H9 (cell line): ENCODE measurements at regions not wholly inside any gene's neighbourhood (a gene's known extent, or its start where the extent isn't known, plus 50 kb on each side); places are given as distances from the start of the nearest gene placed in this dataset.

Experiments used
- DNase-seq: peaks from one replicate; pipeline ENCODE4 v3.0.0-alpha.2; 2017
- H2AFZ ChIP-seq: one replicate; pipeline ENCODE4 v1.6.1; 2013; ENCODE audit warnings: mild to moderate bottlenecking, low read length, control low read depth, moderate library complexity
- H2AK5ac ChIP-seq: 2 replicates; pipeline ENCODE4 v1.6.1; 2013; ENCODE audit warnings: low read length, control low read depth, mixed read lengths; ENCODE audit not compliant: insufficient read length
- H2BK120ac ChIP-seq: one replicate; pipeline ENCODE4 v1.6.1; 2013; ENCODE audit warnings: low read depth, mild to moderate bottlenecking, low read length, control low read depth, inconsistent platforms; ENCODE audit not compliant: poor library complexity, severe bottlenecking
- H2BK12ac ChIP-seq: 2 replicates; pipeline ENCODE4 v1.6.1; 2013; ENCODE audit warnings: low read length, control low read depth, mixed read lengths, low read depth; ENCODE audit not compliant: insufficient read length
- H2BK15ac ChIP-seq: 2 replicates; pipeline ENCODE4 v1.6.1; 2013; ENCODE audit warnings: low read depth, low read length, control low read depth
- H2BK20ac ChIP-seq: one replicate; pipeline ENCODE4 v1.6.1; 2013; ENCODE audit warnings: low read depth, mild to moderate bottlenecking, low read length, control low read depth, inconsistent platforms; ENCODE audit not compliant: poor library complexity, severe bottlenecking
- H2BK5ac ChIP-seq: 2 replicates; pipeline ENCODE4 v1.6.1; 2013; ENCODE audit warnings: low read length, control low read depth, mixed read lengths; ENCODE audit not compliant: insufficient read length
- H3K14ac ChIP-seq: 2 replicates; pipeline ENCODE4 v1.6.1; 2013; ENCODE audit warnings: low read length, control low read depth; ENCODE audit not compliant: insufficient read depth
- H3K18ac ChIP-seq: 2 replicates; pipeline ENCODE4 v1.6.1; 2013; ENCODE audit warnings: low read depth, mild to moderate bottlenecking, mixed read lengths, low read length, control low read depth; ENCODE audit not compliant: insufficient read length
- H3K23ac ChIP-seq: 2 replicates; pipeline ENCODE4 v1.6.1; 2013; ENCODE audit warnings: low read length, control low read depth, mixed read lengths, low read depth; ENCODE audit not compliant: insufficient read length
- H3K23me2 ChIP-seq: 2 replicates; pipeline ENCODE4 v1.6.1; 2013; ENCODE audit warnings: low read depth, mild to moderate bottlenecking, mixed read lengths, low read length, control low read depth; ENCODE audit not compliant: insufficient read length, poor library complexity, severe bottlenecking
- H3K27ac ChIP-seq: 2 replicates; pipeline ENCODE4 v1.5.1; 2013; ENCODE audit warnings: low read length, control low read depth, mixed read lengths, low read depth; ENCODE audit not compliant: insufficient read length
- H3K27me3 ChIP-seq: 2 replicates; pipeline ENCODE4 v1.6.1; 2013; ENCODE audit warnings: low read length, control low read depth, inconsistent platforms; ENCODE audit not compliant: insufficient read depth
- H3K4ac ChIP-seq: 2 replicates; pipeline ENCODE4 v1.6.1; 2013; ENCODE audit warnings: low read depth, mild to moderate bottlenecking, control low read depth, inconsistent platforms, low read length, moderate library complexity
- H3K4me1 ChIP-seq: 2 replicates; pipeline ENCODE4 v1.6.1; 2013; ENCODE audit warnings: low read length, control low read depth, inconsistent platforms; ENCODE audit not compliant: insufficient read depth
- H3K4me2 ChIP-seq: 2 replicates; pipeline ENCODE4 v1.6.1; 2013; ENCODE audit warnings: low read length, control low read depth, mixed read lengths; ENCODE audit not compliant: insufficient read length, insufficient read depth
- H3K56ac ChIP-seq: 2 replicates; pipeline ENCODE4 v1.6.1; 2013; ENCODE audit warnings: low read depth, mild to moderate bottlenecking, mixed read lengths, low read length, control low read depth; ENCODE audit not compliant: insufficient read length
- H3K79me1 ChIP-seq: 2 replicates; pipeline ENCODE4 v1.6.1; 2013; ENCODE audit warnings: low read depth, mild to moderate bottlenecking, moderate library complexity, low read length, control low read depth, inconsistent platforms; ENCODE audit not compliant: insufficient read depth, poor library complexity, severe bottlenecking
- H3K79me2 ChIP-seq: 2 replicates; pipeline ENCODE4 v1.6.1; 2013; ENCODE audit warnings: low read length, control low read depth, inconsistent platforms; ENCODE audit not compliant: insufficient read depth
- H3K9ac ChIP-seq: 2 replicates; pipeline ENCODE4 v1.6.1; 2013; ENCODE audit warnings: low read length, control low read depth, mixed read lengths; ENCODE audit not compliant: insufficient read length; ENCODE audit errors: extremely low read depth
- H3K9me3 ChIP-seq: one replicate; pipeline ENCODE4 v1.6.1; 2013; ENCODE audit warnings: low read depth, low read length, inconsistent platforms; ENCODE audit not compliant: control insufficient read depth
- H3T11ph ChIP-seq: one replicate; pipeline ENCODE4 v1.6.1; 2013; ENCODE audit warnings: mild to moderate bottlenecking, low read length, control low read depth, inconsistent platforms
- H4K20me1 ChIP-seq: one replicate; pipeline ENCODE4 v1.6.1; 2013; ENCODE audit not compliant: control insufficient read depth, insufficient read length, insufficient read depth
- H4K5ac ChIP-seq: 2 replicates; pipeline ENCODE4 v1.6.1; 2013; ENCODE audit warnings: low read depth, mild to moderate bottlenecking, mixed read lengths, low read length, control low read depth; ENCODE audit not compliant: insufficient read length
- H4K8ac ChIP-seq: replicated peaks from 2 replicates; pipeline ENCODE4 v1.6.1; 2013; ENCODE audit warnings: low read length, control low read depth, mixed read lengths, low read depth; ENCODE audit not compliant: insufficient read length
- H4K91ac ChIP-seq: 2 replicates; pipeline ENCODE4 v1.6.1; 2013; ENCODE audit warnings: low read depth, mild to moderate bottlenecking, moderate library complexity, mixed read lengths, low read length, control low read depth; ENCODE audit not compliant: insufficient read length
- H3K27ac Mint-ChIP-seq, 3 experiments: 2 replicates in 2 of 3; 3 replicates in 1 of 3; pipeline ENCODE4 v1.8.0; 2020 to 2021; ENCODE audit warnings: mixed read lengths in 3 of 3, mild to moderate bottlenecking in 1 of 3, moderate library complexity in 1 of 3
- H3K27me3 Mint-ChIP-seq: 2 replicates; pipeline ENCODE4 v1.8.0; 2021; ENCODE audit warnings: low read depth, mild to moderate bottlenecking, moderate library complexity, mixed read lengths
- H3K36me3 Mint-ChIP-seq, 3 experiments: 2 replicates in 2 of 3; 3 replicates in 1 of 3; pipeline ENCODE4 v1.8.0; 2020 to 2021; ENCODE audit warnings: low read depth in 3 of 3, mixed read lengths in 3 of 3; ENCODE audit not compliant: insufficient read depth in 1 of 3
- H3K4me1 Mint-ChIP-seq, 2 experiments: 2 replicates each; pipeline ENCODE4 v1.8.0; 2020; ENCODE audit warnings: mixed read lengths in 2 of 2
- H3K4me3 Mint-ChIP-seq, 2 experiments: 2 replicates in 1 of 2; 3 replicates in 1 of 2; pipeline ENCODE4 v1.8.0; 2020 to 2021; ENCODE audit warnings: mild to moderate bottlenecking in 2 of 2, mixed read lengths in 2 of 2, moderate library complexity in 1 of 2
- H3K9me3 Mint-ChIP-seq, 2 experiments: 2 replicates in 1 of 2; 3 replicates in 1 of 2; pipeline ENCODE4 v1.8.0; 2020; ENCODE audit warnings: mild to moderate bottlenecking in 2 of 2, mixed read lengths in 2 of 2, moderate library complexity in 1 of 2
- CTCF ChIP-seq: fragments of 200-600 bp; sonication (generic); conservative IDR thresholded peaks from 3 replicates; pipeline ENCODE4 v1.8.0; 2021; ENCODE audit warnings: antibody characterized with exemption, mild to moderate bottlenecking
- WGBS: extraction: QIAGEN DNeasy Blood & Tissue Kit; methylation state at CpG from one replicate; pipeline ENCODE4 v1.1.7; 2013; ENCODE audit warnings: missing lambda C conversion rate, low lambda C conversion rate, mixed read lengths; ENCODE audit not compliant: insufficient read length; ENCODE audit errors: extremely low coverage; 5-methylcytosine and 5-hydroxymethylcytosine counted together

GRCh38 chr20:24756292-24757025, 192.6 kb upstream of the CST7 start:
- Histone ChIP-seq H3T11ph (no peak overlapping the region), H3K23me2 (no peaks in the 10 kb centered on the region), H4K8ac (no peak overlapping the region), H2AFZ (no peak overlapping the region), H2BK20ac (no peak overlapping the region), H3K18ac (no peak overlapping the region), H3K56ac (no peak overlapping the region), H4K5ac (no peak overlapping the region), H3K79me1 (no peaks in the 10 kb centered on the region), H3K4me2 (no peak overlapping the region), H3K9me3 (no peaks in the 10 kb centered on the region), H2BK120ac (no peak overlapping the region), H4K91ac (no peak overlapping the region), H2BK15ac (no peak overlapping the region), H2BK5ac (no peak overlapping the region), H3K27ac (no peak overlapping the region), H3K4ac (no peak overlapping the region), H3K9ac (no peak overlapping the region), H3K79me2 (no peaks in the 10 kb centered on the region), H3K27me3 (no peaks in the 10 kb centered on the region), H3K23ac (no peak overlapping the region), H2AK5ac (no peak overlapping the region), H3K4me1 (no peaks in the 10 kb centered on the region), H3K14ac (no peak overlapping the region), H4K20me1 (no peaks in the 10 kb centered on the region), H2BK12ac (no peak overlapping the region)
- peaks cover 10 to 14% of the 10 kb centered on the region in 2 experiments for H3K9me3 Mint-ChIP-seq
- WGBS: no CpG with 5 or more reads among the region's 12 CpGs
- DNase-seq: peak; percentile 10
- H3K27me3 Mint-ChIP-seq: no peaks in the 10 kb centered on the region
- peaks cover 0 to 4% of the 10 kb centered on the region in 2 experiments; a peak in 1 of 4 replicates for H3K4me1 Mint-ChIP-seq
- H3K4me3 Mint-ChIP-seq: no peak overlapping the region
- peaks cover 0 to 3% (median 0%) of the 10 kb centered on the region in 3 experiments; a peak in 2 of 7 replicates for H3K36me3 Mint-ChIP-seq
- no peak for TF ChIP-seq CTCF
- no peak overlapping the region; a peak in 1 of 7 replicates for H3K27ac Mint-ChIP-seq
